WERI-Rb-1 (cell line): ENCODE measurements at regions not wholly inside any gene's neighbourhood (a gene's known extent, or its start where the extent isn't known, plus 50 kb on each side); places are given as distances from the start of the nearest gene placed in this dataset.

ENCODE experiments used
- DNase-seq: peaks from one replicate; pipeline ENCODE4 v3.0.0-alpha.2; 2020
- H3K27ac ChIP-seq: fragments of 250-450 bp; sonication (Bioruptor Pico); 2 replicates; pipeline ENCODE4 v1.5.1; 2020; ENCODE audit warnings: mild to moderate bottlenecking, moderate library complexity
- H3K27me3 ChIP-seq: fragments of 250-450 bp; sonication (Bioruptor Pico); 2 replicates; pipeline ENCODE4 v1.5.1; 2021; ENCODE audit warnings: mild to moderate bottlenecking, low read depth, moderate library complexity; ENCODE audit not compliant: insufficient read depth, severe bottlenecking
- H3K36me3 ChIP-seq: fragments of 250-450 bp; sonication (Bioruptor Pico); 2 replicates; pipeline ENCODE4 v1.5.1; 2020; ENCODE audit warnings: mild to moderate bottlenecking, moderate library complexity
- H3K4me3 ChIP-seq: 2 replicates; pipeline ENCODE4 v1.5.1; 2011; ENCODE audit warnings: low read depth, mild to moderate bottlenecking, control low read depth, low read length
- H3K9me3 ChIP-seq: fragments of 250-450 bp; sonication (Bioruptor Pico); 2 replicates; pipeline ENCODE4 v1.5.1; 2021; ENCODE audit warnings: mild to moderate bottlenecking, moderate library complexity; ENCODE audit not compliant: severe bottlenecking
- TF ChIP-seq, protein P1 (sequence below): IDR thresholded peaks from 2 replicates; pipeline ENCODE4 v1.5.1; 2011; ENCODE audit warnings: low read depth, mild to moderate bottlenecking, control low read depth, inconsistent platforms, low read length

DNA sequence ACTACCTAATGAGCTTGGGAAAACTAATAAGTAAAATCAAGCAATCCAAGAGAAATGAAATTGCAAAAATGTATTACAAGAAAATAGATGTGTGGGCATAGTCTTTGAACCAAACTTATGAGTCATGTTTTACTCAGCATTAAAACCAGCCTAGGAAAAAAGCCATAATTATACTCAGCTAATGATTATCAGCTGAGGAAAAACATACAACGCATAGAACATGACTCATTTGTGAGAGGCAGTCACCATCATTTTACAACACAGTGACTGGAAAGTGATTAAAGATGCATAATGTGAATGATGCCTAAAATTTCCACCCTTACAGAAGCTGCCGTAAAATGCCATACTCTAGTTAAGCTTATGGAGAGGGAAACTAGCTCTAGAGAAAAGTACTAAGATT, 238.0 kb upstream of the EOMES start:
- no peak for DNase-seq
- H3K4me3 ChIP-seq = no peak overlapping the region
- no peaks in the 10 kb centered on the region for H3K36me3 ChIP-seq
- H3K27ac ChIP-seq = no peak overlapping the region
- TF ChIP-seq, protein P1, sequence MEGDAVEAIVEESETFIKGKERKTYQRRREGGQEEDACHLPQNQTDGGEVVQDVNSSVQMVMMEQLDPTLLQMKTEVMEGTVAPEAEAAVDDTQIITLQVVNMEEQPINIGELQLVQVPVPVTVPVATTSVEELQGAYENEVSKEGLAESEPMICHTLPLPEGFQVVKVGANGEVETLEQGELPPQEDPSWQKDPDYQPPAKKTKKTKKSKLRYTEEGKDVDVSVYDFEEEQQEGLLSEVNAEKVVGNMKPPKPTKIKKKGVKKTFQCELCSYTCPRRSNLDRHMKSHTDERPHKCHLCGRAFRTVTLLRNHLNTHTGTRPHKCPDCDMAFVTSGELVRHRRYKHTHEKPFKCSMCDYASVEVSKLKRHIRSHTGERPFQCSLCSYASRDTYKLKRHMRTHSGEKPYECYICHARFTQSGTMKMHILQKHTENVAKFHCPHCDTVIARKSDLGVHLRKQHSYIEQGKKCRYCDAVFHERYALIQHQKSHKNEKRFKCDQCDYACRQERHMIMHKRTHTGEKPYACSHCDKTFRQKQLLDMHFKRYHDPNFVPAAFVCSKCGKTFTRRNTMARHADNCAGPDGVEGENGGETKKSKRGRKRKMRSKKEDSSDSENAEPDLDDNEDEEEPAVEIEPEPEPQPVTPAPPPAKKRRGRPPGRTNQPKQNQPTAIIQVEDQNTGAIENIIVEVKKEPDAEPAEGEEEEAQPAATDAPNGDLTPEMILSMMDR = no peak
- no peaks in the 10 kb centered on the region for H3K9me3 ChIP-seq
- no peaks in the 10 kb centered on the region for H3K27me3 ChIP-seq

DNA sequence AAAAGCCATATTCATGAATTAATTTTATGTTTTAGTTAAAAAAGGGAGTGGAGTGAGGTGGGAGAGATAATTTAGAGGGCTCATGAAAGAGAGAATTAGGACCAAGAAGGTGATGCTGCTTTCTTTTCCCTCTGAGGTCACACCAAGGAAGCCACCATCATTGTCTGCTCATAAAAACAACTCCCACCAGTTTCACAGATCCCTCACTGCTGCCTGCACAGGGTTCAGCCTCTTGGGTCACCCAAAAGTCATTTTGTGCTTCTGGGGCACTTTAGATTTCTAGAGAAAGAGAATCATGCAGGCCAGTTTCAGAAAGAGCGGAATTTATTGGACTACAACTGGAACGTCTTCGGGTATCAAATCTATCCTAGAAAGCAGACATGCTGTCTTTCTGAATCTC, 241.4 kb upstream of the EOMES start:
- Histone ChIP-seq H3K27ac (no peak overlapping the region), H3K9me3 (no peaks in the 10 kb centered on the region), H3K36me3 (no peaks in the 10 kb centered on the region), H3K4me3 (no peak overlapping the region), H3K27me3 (no peaks in the 10 kb centered on the region)
- DNase-seq = no peak
- TF ChIP-seq, protein P1 = no peak

GRCh38 chr3:27971600-27971999, 249.5 kb upstream of the EOMES start:
- no peaks in the 10 kb centered on the region for H3K27me3 ChIP-seq
- TF ChIP-seq, protein P1 = no peak

DNA sequence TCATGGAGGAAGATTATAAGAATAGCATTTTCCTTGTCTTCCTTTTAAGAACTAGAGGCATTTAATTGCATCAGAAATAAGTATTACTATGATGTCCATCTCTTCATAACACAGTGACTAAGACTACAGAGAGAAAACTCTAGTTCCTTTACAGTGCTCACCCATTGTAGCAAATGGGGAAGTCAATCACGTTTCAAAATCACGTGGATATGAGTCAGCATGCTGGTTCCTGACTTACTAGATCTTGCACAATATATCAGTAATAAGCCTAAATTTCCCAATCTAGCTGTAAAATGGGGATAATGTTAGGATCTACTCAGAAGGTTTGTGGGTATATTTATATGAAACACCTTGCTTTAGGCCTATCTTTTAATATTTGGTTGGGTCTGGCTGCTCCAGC, 254.8 kb upstream of the EOMES start:
- DNase-seq = no peak
- no peak overlapping the region for H3K27ac ChIP-seq
- H3K4me3 ChIP-seq = no peak overlapping the region
- no peaks in the 10 kb centered on the region for H3K27me3 ChIP-seq
- TF ChIP-seq, protein P1 = no peak
- no peaks in the 10 kb centered on the region for H3K36me3 ChIP-seq
- H3K9me3 ChIP-seq = no peaks in the 10 kb centered on the region

More at GRCh38 chr3:27971600-27971999, 249.5 kb upstream of the EOMES start:
- H3K9me3 ChIP-seq = no peaks in the 10 kb centered on the region
- no peaks in the 10 kb centered on the region for H3K36me3 ChIP-seq
- no peak overlapping the region for H3K27ac ChIP-seq
- no peak overlapping the region for H3K4me3 ChIP-seq
- no peak for DNase-seq

- H3K4me3 ChIP-seq = no peak overlapping the region
- no peak overlapping the region for H3K27ac ChIP-seq
- TF ChIP-seq, protein P1 = no peak
- no peaks in the 10 kb centered on the region for H3K9me3 ChIP-seq
- H3K36me3 ChIP-seq = no peaks in the 10 kb centered on the region
- DNase-seq = no peak
- no peaks in the 10 kb centered on the region for H3K27me3 ChIP-seq
Measured at GRCh38 chr3:27978440-27978839, 256.3 kb upstream of the EOMES start.

DNA sequence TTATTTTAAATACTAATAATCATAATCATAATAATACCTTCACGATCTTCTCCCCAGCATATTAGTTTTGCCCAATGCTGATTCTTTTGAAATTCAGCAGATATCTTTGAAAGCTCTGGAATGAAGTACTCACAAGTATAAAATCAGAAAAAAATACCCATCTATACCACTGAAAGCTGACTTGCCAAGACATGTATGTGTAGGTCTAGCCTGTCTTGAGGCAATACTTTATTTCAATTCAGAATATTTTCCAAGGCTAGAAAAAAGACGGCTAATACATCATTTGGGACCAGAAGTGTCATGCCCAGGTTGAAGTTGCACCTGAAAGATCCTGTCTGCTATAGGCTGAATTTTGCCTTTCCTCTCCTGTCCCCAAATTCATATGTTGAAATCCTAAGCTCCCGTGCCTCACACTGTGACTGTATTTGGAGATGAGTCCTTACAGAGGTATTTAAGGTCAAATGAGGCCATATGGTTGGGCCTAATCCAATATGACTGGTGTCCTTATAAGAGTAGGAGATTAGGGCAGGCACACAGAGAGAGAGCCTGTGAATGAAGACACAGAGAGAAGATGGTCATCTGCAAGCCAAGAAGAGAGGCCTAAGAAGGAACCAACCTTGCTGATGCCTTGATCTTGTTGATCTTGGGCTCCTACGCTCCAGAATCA, 255.9 kb upstream of the CMC1 start:
- Histone ChIP-seq H3K27ac (no peak overlapping the region), H3K9me3 (no peaks in the 10 kb centered on the region), H3K4me3 (no peak overlapping the region), H3K27me3 (no peaks in the 10 kb centered on the region), H3K36me3 (no peaks in the 10 kb centered on the region)
- DNase-seq = peak; percentile 12
- TF ChIP-seq, protein P1 = no peak
